HG03095 (cell line): ENCODE measurements at regions not wholly inside any gene's neighbourhood (a gene's known extent, or its start where the extent isn't known, plus 50 kb on each side); places are given as distances from the start of the nearest gene placed in this dataset.

ENCODE experiments used
- ATAC-seq: cut with Tn5 transposase; IDR thresholded peaks from one replicate; pipeline ENCODE4 v1.9.1; 2021; ENCODE audit warnings: moderate library complexity; ENCODE audit not compliant: unreplicated experiment

GRCh38 chr12:131608740-131609690 lies 101.9 kb upstream of the SFSWAP start:
- ATAC-seq, result no peak

GRCh38 chr12:131609762-131610161 lies 101.1 kb upstream of the SFSWAP start:
- no peak for ATAC-seq

GRCh38 chr12:131610181-131610580 lies 100.7 kb upstream of the SFSWAP start:
- no peak for ATAC-seq

GRCh38 chr12:131610891-131611290 lies 100.0 kb upstream of the SFSWAP start:
- no peak for ATAC-seq

- ATAC-seq, result no peak
These were observed 99.3 kb upstream of the SFSWAP start for GRCh38 chr12:131611416-131612091.

GRCh38 chr12:131612092-131612755 lies 98.7 kb upstream of the SFSWAP start:
- ATAC-seq, result no peak

GRCh38 chr12:131613186-131613585 lies 97.7 kb upstream of the SFSWAP start:
- ATAC-seq, result no peak

GRCh38 chr12:131613678-131614077 lies 97.2 kb upstream of the SFSWAP start:
- no peak for ATAC-seq

GRCh38 chr12:131615326-131616042 lies 95.4 kb upstream of the SFSWAP start:
- ATAC-seq, result no peak

GRCh38 chr12:131616043-131616700 lies 94.7 kb upstream of the SFSWAP start:
- no peak for ATAC-seq

- no peak for ATAC-seq
These were observed 94.2 kb upstream of the SFSWAP start for GRCh38 chr12:131616738-131617137.

GRCh38 chr12:131617179-131617578 lies 93.7 kb upstream of the SFSWAP start:
- no peak for ATAC-seq

GRCh38 chr12:131617596-131618302 lies 93.1 kb upstream of the SFSWAP start:
- no peak for ATAC-seq

GRCh38 chr12:131618303-131618658 lies 92.6 kb upstream of the SFSWAP start:
- no peak for ATAC-seq

GRCh38 chr12:131618701-131619100 lies 92.2 kb upstream of the SFSWAP start:
- no peak for ATAC-seq

GRCh38 chr12:131619106-131619642 lies 91.7 kb upstream of the SFSWAP start:
- ATAC-seq, result no peak

- ATAC-seq, result no peak
These were observed 91.0 kb upstream of the SFSWAP start for GRCh38 chr12:131619736-131620506.

GRCh38 chr12:131620520-131620919 lies 90.4 kb upstream of the SFSWAP start:
- no peak for ATAC-seq
